ENCODE measurements at regions not wholly inside any gene's neighbourhood (a gene's known extent, or its start where the extent isn't known, plus 50 kb on each side); places are given as distances from the start of the nearest gene placed in this dataset.

- TF ChIP-seq, protein P1, sequence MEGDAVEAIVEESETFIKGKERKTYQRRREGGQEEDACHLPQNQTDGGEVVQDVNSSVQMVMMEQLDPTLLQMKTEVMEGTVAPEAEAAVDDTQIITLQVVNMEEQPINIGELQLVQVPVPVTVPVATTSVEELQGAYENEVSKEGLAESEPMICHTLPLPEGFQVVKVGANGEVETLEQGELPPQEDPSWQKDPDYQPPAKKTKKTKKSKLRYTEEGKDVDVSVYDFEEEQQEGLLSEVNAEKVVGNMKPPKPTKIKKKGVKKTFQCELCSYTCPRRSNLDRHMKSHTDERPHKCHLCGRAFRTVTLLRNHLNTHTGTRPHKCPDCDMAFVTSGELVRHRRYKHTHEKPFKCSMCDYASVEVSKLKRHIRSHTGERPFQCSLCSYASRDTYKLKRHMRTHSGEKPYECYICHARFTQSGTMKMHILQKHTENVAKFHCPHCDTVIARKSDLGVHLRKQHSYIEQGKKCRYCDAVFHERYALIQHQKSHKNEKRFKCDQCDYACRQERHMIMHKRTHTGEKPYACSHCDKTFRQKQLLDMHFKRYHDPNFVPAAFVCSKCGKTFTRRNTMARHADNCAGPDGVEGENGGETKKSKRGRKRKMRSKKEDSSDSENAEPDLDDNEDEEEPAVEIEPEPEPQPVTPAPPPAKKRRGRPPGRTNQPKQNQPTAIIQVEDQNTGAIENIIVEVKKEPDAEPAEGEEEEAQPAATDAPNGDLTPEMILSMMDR (conservative IDR thresholded peaks at IDR 0.05 in 1 of 2, IDR thresholded peaks at IDR 0.05 in 1 of 2; ENCODE audit: extremely low read depth in 1 of 2, insufficient read depth in 1 of 2, low read depth in 1 of 2, low read length in 2 of 2) = no peak
- TF ChIP-seq EZH2 (IDR thresholded peaks at IDR 0.05; ENCODE audit: borderline replicate concordance, low read length) = no peak
These were observed 56.9 kb upstream of the RASD2 start for GRCh38 chr22:35483730-35484129.

Data from mammary epithelial cell (primary cell).